ENCODE measurements at regions not wholly inside any gene's neighbourhood (a gene's known extent, or its start where the extent isn't known, plus 50 kb on each side); places are given as distances from the start of the nearest gene placed in this dataset.

DNA sequence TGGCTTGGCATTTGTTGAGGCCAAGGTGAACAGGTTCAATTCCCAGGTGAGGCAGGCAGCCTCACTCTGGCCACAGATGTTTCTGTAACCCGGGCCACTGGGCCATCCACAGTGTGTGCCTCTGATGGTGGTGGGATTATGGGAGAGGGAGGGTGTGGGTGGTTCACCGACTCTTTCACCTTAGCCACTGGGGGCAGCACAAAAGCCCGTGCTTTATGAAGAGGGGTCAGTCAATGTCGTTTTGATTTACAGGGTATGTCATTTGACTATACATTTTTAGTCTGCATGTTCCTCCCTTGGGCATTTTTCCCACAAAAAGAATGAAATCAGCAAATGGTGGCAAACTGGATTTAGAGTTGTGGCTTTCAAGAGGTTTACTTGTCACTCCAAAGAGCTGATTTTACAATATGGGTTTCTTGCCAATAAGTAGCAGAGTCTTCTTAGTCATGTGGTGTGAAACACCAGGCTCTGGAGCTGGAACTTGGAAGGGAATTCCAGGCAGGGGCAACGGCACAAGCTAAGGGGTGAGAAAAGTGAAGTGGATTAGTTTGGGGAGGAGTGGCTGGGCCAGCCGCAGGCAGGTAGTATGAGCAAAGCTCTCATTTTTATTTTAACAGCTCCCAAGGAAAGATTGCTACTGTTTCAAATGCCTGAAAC is 217.8 kb upstream of the ZBED5 start:
- TF ChIP-seq, protein P1, sequence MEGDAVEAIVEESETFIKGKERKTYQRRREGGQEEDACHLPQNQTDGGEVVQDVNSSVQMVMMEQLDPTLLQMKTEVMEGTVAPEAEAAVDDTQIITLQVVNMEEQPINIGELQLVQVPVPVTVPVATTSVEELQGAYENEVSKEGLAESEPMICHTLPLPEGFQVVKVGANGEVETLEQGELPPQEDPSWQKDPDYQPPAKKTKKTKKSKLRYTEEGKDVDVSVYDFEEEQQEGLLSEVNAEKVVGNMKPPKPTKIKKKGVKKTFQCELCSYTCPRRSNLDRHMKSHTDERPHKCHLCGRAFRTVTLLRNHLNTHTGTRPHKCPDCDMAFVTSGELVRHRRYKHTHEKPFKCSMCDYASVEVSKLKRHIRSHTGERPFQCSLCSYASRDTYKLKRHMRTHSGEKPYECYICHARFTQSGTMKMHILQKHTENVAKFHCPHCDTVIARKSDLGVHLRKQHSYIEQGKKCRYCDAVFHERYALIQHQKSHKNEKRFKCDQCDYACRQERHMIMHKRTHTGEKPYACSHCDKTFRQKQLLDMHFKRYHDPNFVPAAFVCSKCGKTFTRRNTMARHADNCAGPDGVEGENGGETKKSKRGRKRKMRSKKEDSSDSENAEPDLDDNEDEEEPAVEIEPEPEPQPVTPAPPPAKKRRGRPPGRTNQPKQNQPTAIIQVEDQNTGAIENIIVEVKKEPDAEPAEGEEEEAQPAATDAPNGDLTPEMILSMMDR (IDR thresholded peaks at IDR 0.05; ENCODE audit: insufficient read depth, low read depth, low read length) = no peak
- TF ChIP-seq EZH2 (IDR thresholded peaks at IDR 0.05; ENCODE audit: insufficient read depth, low read length) = no peak
